ENCODE measurements at regions not wholly inside any gene's neighbourhood (a gene's known extent, or its start where the extent isn't known, plus 50 kb on each side); places are given as distances from the start of the nearest gene placed in this dataset.

DNA sequence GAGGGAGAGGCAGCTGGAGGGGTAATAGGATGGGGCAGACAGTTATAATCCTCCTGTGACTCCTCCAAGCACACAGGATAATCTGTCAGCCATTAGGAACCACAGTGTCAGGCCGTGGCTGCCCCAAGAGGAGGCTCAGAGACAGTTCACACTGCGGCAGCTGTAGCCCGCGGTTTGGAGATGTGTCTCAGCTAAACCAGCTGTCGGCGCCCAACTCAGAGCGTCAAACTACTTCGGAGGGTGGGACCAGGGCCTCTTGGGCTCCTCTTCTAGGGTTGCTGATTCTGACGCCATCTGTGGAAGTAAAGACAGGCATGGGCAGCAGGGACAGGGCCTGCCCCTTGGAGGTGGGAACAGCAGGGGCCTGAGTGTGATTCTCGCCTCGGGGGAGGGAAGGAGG is 309.8 kb downstream of the CDC5L start:
- TF ChIP-seq, protein P1, sequence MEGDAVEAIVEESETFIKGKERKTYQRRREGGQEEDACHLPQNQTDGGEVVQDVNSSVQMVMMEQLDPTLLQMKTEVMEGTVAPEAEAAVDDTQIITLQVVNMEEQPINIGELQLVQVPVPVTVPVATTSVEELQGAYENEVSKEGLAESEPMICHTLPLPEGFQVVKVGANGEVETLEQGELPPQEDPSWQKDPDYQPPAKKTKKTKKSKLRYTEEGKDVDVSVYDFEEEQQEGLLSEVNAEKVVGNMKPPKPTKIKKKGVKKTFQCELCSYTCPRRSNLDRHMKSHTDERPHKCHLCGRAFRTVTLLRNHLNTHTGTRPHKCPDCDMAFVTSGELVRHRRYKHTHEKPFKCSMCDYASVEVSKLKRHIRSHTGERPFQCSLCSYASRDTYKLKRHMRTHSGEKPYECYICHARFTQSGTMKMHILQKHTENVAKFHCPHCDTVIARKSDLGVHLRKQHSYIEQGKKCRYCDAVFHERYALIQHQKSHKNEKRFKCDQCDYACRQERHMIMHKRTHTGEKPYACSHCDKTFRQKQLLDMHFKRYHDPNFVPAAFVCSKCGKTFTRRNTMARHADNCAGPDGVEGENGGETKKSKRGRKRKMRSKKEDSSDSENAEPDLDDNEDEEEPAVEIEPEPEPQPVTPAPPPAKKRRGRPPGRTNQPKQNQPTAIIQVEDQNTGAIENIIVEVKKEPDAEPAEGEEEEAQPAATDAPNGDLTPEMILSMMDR (IDR thresholded peaks at IDR 0.05; ENCODE audit: borderline replicate concordance, extremely low read depth, low read length, poor library complexity, severe bottlenecking), result no peak
- TF ChIP-seq EZH2 (IDR thresholded peaks at IDR 0.05; ENCODE audit: borderline replicate concordance, low read depth, low read length, severe bottlenecking), result no peak
